GM23338 (cell line): ENCODE measurements at regions not wholly inside any gene's neighbourhood (a gene's known extent, or its start where the extent isn't known, plus 50 kb on each side); places are given as distances from the start of the nearest gene placed in this dataset.

Experiments
- ATAC-seq: fragments of 200-7000 bp; cut with Tn5 transposase; 3 replicates; pipeline ENCODE4 v1.9.1; 2020
- DNase-seq: peaks from one replicate; pipeline ENCODE4 v3.0.0-alpha.2; 2015; ENCODE audit warnings: low spot score
- H2AFZ ChIP-seq: fragments of 200-600 bp; sonication (generic); 2 replicates; pipeline ENCODE4 v1.8.0; 2016; ENCODE audit warnings: antibody characterized with exemption, mild to moderate bottlenecking, moderate library complexity
- H3F3A ChIP-seq: fragments of 200-600 bp; sonication (generic); replicated peaks from 2 replicates; pipeline ENCODE4 v1.8.0; 2017; ENCODE audit warnings: antibody characterized with exemption, mixed run types, low read depth
- H3K27ac ChIP-seq: fragments of 200-600 bp; sonication (generic); 2 replicates; pipeline ENCODE4 v1.6.1; 2016; ENCODE audit warnings: low read depth
- H3K27me3 ChIP-seq: fragments of 200-600 bp; sonication (generic); 2 replicates; pipeline ENCODE4 v1.8.0; 2016; ENCODE audit warnings: mild to moderate bottlenecking, mixed run types, moderate library complexity; ENCODE audit not compliant: insufficient read depth
- H3K36me3 ChIP-seq: fragments of 200-600 bp; sonication (generic); 2 replicates; pipeline ENCODE4 v1.8.0; 2016; ENCODE audit warnings: mild to moderate bottlenecking; ENCODE audit not compliant: insufficient read depth
- H3K4me1 ChIP-seq: fragments of 200-600 bp; sonication (generic); 2 replicates; pipeline ENCODE4 v1.8.0; 2016; ENCODE audit warnings: mild to moderate bottlenecking, moderate library complexity; ENCODE audit not compliant: insufficient read depth
- H3K4me2 ChIP-seq: fragments of 200-600 bp; sonication (generic); 2 replicates; pipeline ENCODE4 v1.7.1; 2017; ENCODE audit warnings: mixed run types
- H3K4me3 ChIP-seq: fragments of 200-600 bp; sonication (generic); 2 replicates; pipeline ENCODE4 v1.6.1; 2016; ENCODE audit warnings: mixed run types
- H3K79me2 ChIP-seq: fragments of 200-600 bp; sonication (generic); replicated peaks from 2 replicates; pipeline ENCODE4 v1.8.0; 2017; ENCODE audit warnings: mild to moderate bottlenecking; ENCODE audit not compliant: insufficient read depth
- H3K9me2 ChIP-seq: fragments of 200-600 bp; sonication (generic); 2 replicates; pipeline ENCODE4 v1.8.0; 2017; ENCODE audit not compliant: insufficient read depth
- H4K20me1 ChIP-seq: fragments of 200-600 bp; sonication (generic); replicated peaks from 2 replicates; pipeline ENCODE4 v1.8.0; 2017; ENCODE audit warnings: mild to moderate bottlenecking; ENCODE audit not compliant: insufficient read depth
- H3K27ac Mint-ChIP-seq: 2 replicates; pipeline ENCODE4 v1.8.0; 2020; ENCODE audit warnings: inconsistent platforms, mild to moderate bottlenecking, moderate library complexity, mixed read lengths
- H3K27me3 Mint-ChIP-seq: 3 replicates; pipeline ENCODE4 v1.8.0; 2022; ENCODE audit warnings: low read depth, mild to moderate bottlenecking, moderate library complexity, mixed read lengths, inconsistent platforms; ENCODE audit not compliant: insufficient read depth, poor library complexity
- H3K36me3 Mint-ChIP-seq: 3 replicates; pipeline ENCODE4 v1.8.0; 2021; ENCODE audit warnings: low read depth, mild to moderate bottlenecking, inconsistent platforms, moderate library complexity, mixed read lengths
- H3K4me1 Mint-ChIP-seq: 3 replicates; pipeline ENCODE4 v1.8.0; 2020; ENCODE audit warnings: mild to moderate bottlenecking, inconsistent platforms, mixed read lengths
- H3K4me3 Mint-ChIP-seq: 3 replicates; pipeline ENCODE4 v1.8.0; 2021; ENCODE audit warnings: moderate library complexity, mild to moderate bottlenecking, inconsistent platforms, mixed read lengths
- H3K9me3 Mint-ChIP-seq: 3 replicates; pipeline ENCODE4 v1.8.0; 2020; ENCODE audit warnings: moderate library complexity, mild to moderate bottlenecking, inconsistent platforms, mixed read lengths
- CREB1 ChIP-seq: fragments of 250-450 bp; sonication (Bioruptor Pico); IDR thresholded peaks from 2 replicates; pipeline ENCODE4 v1.5.0; 2020; ENCODE audit warnings: low read depth, mild to moderate bottlenecking, moderate library complexity
- CTCF ChIP-seq, 2 experiments: fragments of 200-600 bp in 1 of 2; sonication (generic) in 1 of 2; conservative IDR thresholded peaks; 2 replicates each; pipeline versions ENCODE4 v1.5.1 to v1.6.1; 2016 to 2017; ENCODE audit warnings: antibody characterized with exemption in 2 of 2, low read depth in 2 of 2, mild to moderate bottlenecking in 2 of 2, moderate library complexity in 1 of 2
- EZH2 ChIP-seq: fragments of 200-600 bp; sonication (generic); IDR thresholded peaks from one replicate; pipeline ENCODE4 v1.8.0; 2017; ENCODE audit warnings: antibody characterized with exemption, mild to moderate bottlenecking, low read depth; ENCODE audit not compliant: unreplicated experiment
- EZH2phosphoT487 ChIP-seq: fragments of 200-600 bp; sonication (generic); IDR thresholded peaks from one replicate; pipeline ENCODE4 v1.8.1; 2018; ENCODE audit warnings: antibody characterized with exemption; ENCODE audit not compliant: unreplicated experiment
- JUNB ChIP-seq: IDR thresholded peaks from one replicate; pipeline ENCODE4 v1.6.1; 2016; ENCODE audit warnings: antibody characterized with exemption; ENCODE audit not compliant: unreplicated experiment
- NANOG ChIP-seq: IDR thresholded peaks from 2 replicates; pipeline ENCODE4 v1.6.1; 2016; ENCODE audit warnings: antibody characterized with exemption, borderline replicate concordance
- POLR2AphosphoS5 ChIP-seq: IDR thresholded peaks from 2 replicates; pipeline ENCODE4 v1.6.1; 2016; ENCODE audit warnings: antibody characterized with exemption, low read depth
- STAT1 ChIP-seq: IDR thresholded peaks from one replicate; pipeline ENCODE4 v1.6.1; 2016; ENCODE audit warnings: antibody characterized with exemption; ENCODE audit not compliant: unreplicated experiment
- ZNF331 ChIP-seq: fragments of 250-450 bp; sonication (Bioruptor Pico); IDR thresholded peaks from 2 replicates; pipeline ENCODE4 v1.5.0; 2020; ENCODE audit warnings: low read depth, mild to moderate bottlenecking, moderate library complexity
- ZNF462 ChIP-seq: fragments of 250-450 bp; sonication (Bioruptor Pico); IDR thresholded peaks from 2 replicates; pipeline ENCODE4 v1.5.0; 2020; ENCODE audit warnings: mild to moderate bottlenecking, moderate library complexity
- TF ChIP-seq, protein P1 (sequence below): IDR thresholded peaks from one replicate; pipeline ENCODE4 v1.6.1; 2018; ENCODE audit warnings: antibody characterized with exemption; ENCODE audit not compliant: unreplicated experiment
- TF ChIP-seq, protein P2 (sequence below): IDR thresholded peaks from 2 replicates; pipeline ENCODE4 v1.6.1; 2016; ENCODE audit warnings: antibody characterized with exemption

DNA sequence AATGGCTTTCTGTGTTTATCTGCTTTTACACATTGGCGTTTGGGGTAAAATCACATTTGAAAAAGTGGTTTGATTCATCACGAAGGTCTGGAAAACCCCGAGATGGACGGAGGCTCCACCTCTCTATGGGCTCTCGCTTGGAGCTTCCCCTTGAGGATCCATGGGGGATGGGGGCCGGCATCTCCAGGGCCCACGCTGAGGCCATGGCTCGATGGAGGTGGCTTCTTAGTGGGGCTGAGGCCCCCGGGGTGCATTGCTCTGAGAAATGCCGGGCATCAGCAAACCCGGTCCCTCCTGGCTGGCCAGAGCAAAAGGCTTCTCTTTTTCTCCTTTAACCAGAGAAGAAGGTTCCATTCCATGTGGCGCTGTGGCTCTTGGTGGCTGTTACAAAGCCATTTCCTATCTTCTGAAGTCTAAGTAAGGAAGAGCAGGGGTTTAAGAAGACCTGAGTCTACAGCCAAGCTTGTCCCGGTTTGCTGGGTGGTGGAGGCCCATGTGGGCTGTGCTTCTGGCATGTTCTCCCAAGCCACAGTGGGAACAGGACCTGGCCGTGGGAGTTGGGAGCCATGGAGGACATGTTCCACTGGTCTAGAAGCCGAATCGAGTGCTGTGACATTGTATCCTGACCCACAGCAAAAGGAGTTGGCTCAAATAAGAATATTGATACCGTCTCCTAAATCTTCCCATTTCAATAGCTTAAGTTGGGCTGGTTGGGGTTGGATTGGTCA lies 243.5 kb upstream of the PITRM1 start:
- Histone ChIP-seq H3K27me3 (no peaks in the 10 kb centered on the region), H3K79me2 (no peaks in the 10 kb centered on the region), H3K4me2 (no peak overlapping the region), H3K4me3 (no peak overlapping the region), H3K27ac (no peak overlapping the region), H3K4me1 (no peaks in the 10 kb centered on the region), H4K20me1 (no peaks in the 10 kb centered on the region), H2AFZ (no peak overlapping the region), H3F3A (no peaks in the 10 kb centered on the region), H3K9me2 (no peaks in the 10 kb centered on the region), H3K36me3 (no peaks in the 10 kb centered on the region)
- H3K9me3 Mint-ChIP-seq: peaks cover 3% of the 10 kb centered on the region
- DNase-seq (no peak), ATAC-seq (no peak)
- H3K4me3 Mint-ChIP-seq: no peak overlapping the region
- peaks cover 9% of the 10 kb centered on the region for H3K4me1 Mint-ChIP-seq
- peaks cover 7% of the 10 kb centered on the region for H3K27me3 Mint-ChIP-seq
- H3K27ac Mint-ChIP-seq: no peak overlapping the region
- peaks cover 2% of the 10 kb centered on the region; the same call in 1 of the 3 replicates for H3K36me3 Mint-ChIP-seq
- TF ChIP-seq NANOG (no peak), EZH2phosphoT487 (no peak), CREB1 (CRISPR knock-in tag) (no peak), ZNF331 (no peak), ZNF462 (no peak), STAT1 (no peak), CTCF (conservative IDR thresholded peaks at IDR 0.05; ENCODE audit: low read depth in 2 of 2) (no peak), JUNB (no peak), EZH2 (no peak), POLR2AphosphoS5 (no peak)
- TF ChIP-seq, protein P1, sequence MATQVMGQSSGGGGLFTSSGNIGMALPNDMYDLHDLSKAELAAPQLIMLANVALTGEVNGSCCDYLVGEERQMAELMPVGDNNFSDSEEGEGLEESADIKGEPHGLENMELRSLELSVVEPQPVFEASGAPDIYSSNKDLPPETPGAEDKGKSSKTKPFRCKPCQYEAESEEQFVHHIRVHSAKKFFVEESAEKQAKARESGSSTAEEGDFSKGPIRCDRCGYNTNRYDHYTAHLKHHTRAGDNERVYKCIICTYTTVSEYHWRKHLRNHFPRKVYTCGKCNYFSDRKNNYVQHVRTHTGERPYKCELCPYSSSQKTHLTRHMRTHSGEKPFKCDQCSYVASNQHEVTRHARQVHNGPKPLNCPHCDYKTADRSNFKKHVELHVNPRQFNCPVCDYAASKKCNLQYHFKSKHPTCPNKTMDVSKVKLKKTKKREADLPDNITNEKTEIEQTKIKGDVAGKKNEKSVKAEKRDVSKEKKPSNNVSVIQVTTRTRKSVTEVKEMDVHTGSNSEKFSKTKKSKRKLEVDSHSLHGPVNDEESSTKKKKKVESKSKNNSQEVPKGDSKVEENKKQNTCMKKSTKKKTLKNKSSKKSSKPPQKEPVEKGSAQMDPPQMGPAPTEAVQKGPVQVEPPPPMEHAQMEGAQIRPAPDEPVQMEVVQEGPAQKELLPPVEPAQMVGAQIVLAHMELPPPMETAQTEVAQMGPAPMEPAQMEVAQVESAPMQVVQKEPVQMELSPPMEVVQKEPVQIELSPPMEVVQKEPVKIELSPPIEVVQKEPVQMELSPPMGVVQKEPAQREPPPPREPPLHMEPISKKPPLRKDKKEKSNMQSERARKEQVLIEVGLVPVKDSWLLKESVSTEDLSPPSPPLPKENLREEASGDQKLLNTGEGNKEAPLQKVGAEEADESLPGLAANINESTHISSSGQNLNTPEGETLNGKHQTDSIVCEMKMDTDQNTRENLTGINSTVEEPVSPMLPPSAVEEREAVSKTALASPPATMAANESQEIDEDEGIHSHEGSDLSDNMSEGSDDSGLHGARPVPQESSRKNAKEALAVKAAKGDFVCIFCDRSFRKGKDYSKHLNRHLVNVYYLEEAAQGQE: no peak
- TF ChIP-seq, protein P2, sequence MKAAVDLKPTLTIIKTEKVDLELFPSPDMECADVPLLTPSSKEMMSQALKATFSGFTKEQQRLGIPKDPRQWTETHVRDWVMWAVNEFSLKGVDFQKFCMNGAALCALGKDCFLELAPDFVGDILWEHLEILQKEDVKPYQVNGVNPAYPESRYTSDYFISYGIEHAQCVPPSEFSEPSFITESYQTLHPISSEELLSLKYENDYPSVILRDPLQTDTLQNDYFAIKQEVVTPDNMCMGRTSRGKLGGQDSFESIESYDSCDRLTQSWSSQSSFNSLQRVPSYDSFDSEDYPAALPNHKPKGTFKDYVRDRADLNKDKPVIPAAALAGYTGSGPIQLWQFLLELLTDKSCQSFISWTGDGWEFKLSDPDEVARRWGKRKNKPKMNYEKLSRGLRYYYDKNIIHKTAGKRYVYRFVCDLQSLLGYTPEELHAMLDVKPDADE: no peak
